NCI-H2227 (cell line): ENCODE measurements at regions not wholly inside any gene's neighbourhood (a gene's known extent, or its start where the extent isn't known, plus 50 kb on each side); places are given as distances from the start of the nearest gene placed in this dataset.

Experiments
- DNase-seq: peaks from one replicate; lab custom pipeline; 2025; ENCODE audit not compliant: unreplicated experiment; lab: John Stamatoyannopoulos, UW

DNA sequence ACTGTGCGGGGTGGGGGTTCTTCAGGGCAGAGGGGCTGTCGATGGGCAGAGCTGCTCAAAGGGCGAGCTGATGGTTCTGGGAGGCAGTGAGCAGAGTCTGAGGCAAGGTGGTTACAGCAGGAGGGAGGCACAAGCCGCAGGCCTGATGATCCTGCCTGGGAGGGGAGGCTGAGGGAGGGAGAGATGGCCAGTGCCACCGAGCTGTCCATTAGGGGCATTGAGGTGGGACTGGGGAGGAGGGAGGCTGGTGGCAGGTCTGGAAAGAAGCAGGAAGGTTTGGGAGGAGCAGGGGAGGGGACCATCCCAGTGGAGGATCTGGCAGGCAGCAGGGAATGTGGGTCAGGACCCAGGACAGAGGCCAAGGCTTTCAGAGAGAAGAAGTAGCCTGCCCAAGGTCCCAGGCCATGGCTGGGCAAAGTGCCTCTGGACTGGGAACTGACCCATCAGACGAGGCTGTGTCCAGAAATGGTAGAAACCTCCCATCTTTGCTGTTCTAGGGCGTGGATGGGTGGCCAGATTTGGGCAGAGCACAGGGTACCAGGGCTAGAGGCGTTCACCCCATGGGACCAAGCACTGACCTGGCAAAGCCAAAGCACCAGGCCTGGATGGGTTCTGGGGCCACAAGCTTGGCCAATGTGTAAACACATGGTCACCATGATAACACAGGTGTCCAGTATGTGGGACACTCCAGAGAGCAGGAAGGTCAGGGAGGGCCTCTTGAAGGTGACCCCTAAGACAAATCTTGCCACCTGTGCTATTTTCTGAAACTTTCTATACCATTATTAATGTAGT, 55.5 kb downstream of the INHBB start:
- DNase-seq = no peak

DNA sequence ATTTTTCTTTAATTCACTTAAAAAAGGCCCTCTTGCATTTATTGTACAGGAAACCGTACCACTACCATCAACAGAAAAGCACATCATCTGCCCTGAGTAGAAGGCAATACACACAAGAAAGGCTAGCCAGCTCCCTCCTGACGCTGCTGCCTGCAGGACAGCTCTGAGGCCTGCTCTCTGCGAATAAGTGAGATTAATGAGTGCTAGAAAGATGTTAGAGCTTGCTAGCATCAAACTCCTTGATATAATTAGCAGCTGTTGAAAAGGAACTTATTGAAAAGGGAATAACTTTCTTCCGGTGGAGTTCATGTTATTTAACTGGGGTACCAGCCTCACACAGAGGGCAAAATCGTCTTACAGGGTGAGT, 56.1 kb downstream of the INHBB start:
- no peak for DNase-seq

DNA sequence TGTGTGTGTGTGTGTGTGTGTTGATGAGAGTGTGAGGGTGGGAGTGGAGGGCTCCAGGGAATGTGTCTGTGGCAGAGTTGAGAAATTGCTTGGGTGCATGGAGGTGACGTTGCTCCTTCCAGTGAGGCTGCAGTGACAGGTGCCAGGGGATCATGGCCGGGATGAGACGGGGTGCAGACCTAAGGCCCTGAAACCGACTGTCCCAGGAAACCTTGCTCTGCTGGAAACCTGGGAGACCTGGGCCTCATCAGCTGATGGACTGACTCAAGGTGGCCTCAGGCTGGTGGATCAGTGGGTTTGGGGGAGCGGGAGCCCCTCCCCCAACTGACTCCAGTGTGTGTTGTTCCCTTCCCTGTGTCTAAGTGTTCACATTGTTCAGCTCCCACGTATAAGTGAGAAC, 56.6 kb downstream of the INHBB start:
- no peak for DNase-seq

DNA sequence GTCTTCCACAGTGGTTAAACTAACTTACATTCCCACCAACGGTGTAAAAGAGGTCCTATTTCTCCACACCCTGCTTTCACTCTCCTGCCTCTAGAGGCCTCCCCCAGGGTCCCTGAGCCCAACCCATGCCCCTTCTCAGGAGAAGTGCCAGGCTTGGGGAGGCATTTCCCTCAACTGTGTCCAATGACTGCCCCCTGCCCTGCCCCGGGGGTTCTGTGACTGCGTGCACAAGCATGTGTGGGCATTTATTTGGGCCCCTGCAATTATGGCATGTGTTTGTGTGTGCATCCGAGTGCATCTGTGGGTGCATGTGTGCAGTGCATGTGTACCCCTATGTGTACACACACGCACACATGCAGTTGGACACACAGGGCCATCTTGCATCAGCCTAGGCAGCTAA, 57.3 kb downstream of the INHBB start:
- no peak for DNase-seq

DNA sequence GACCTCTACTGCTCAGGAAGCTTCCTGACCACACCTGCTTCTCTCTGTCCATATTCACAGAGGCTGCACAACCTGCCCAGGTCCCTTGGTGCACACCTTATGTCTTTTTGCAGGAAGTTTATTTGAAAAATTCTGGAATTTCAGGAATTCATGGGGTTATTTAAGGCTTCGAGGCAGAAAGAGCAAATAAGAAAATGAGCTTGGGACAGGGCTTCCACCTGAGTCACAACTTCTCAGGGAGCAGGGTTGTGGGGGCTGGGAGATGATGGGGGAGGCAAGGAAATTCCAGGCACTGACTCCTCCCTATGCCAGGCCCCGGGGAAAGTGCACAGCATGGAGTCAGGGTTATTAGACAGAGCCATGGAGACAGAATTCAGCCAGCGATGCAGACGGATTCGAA, 57.7 kb downstream of the INHBB start:
- no peak for DNase-seq

DNA sequence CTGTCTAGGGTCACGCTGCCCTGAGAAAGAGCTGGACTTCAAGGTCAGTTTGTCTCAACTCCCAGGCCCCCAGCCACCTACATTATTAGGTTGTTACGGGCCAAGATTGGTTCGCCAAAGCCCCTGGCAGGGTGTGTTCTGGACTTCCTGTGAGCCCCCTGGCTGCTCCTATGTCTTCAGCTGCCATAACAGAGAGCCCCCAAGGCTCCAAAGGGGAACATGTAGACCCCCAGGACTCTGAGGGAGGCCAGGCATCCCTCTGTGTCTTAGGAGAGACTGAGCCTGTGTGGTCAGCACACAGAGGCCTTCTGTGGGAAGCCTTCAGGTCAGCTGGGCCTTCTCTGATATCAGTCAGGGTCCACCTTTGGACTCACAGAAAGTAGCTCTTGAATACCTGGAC, 58.3 kb downstream of the INHBB start:
- no peak for DNase-seq

DNA sequence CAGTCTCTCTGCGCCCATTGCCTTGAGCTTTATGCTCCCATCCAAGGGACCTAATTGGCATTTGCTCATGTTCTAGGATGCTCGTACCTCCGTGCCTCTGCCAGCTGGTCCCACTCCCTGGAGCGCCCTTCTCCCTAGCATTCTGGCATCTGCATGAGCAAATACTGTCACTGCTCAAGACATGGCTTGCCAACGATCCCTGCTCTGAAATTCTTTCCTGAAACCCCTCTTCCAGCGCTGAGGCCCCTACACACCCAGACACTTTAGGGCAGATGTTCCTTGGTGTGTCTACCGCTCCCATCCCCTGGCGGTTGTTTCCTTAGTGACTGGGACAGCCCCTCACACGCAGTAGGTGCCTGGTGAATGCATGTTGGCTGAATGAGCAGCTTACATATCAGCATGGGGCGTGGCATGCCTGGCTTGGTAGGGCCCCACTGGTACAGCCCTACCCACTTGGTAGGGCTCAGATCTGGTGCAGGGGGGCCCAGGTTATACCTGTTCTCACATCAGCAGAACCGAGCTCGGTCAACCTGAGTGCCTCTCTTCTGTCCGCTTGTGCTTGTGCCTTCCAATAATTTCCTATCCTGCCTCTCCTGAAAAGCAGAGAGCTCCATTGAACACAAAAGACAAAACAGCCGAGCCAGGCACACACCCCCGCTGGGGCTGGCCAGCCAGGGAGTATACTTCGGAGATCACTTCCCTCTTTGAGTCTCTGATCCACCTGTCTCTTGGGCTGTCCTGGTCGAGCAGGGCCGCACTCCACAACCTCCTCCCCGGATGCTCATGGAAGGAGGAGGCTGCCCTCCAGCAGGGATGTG, 59.2 kb downstream of the INHBB start:
- DNase-seq = no peak

DNA sequence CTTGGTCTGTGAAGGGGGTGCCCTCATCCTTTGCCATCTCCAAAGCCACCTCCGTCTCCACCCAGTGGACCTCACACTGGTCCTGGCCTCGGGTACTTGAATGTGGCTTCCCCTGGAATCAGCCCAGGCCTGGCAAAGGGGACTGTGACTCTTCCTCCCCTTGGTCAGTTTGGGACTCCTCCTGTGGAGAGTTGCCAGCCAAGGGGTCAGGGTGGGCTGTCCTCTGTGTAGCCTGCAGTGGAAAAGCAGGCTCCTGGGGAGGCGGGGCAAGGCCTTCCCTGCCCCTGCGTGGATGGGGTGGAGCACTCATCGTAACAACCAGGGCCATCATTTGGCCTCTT, 59.8 kb downstream of the INHBB start:
- DNase-seq = no peak

DNA sequence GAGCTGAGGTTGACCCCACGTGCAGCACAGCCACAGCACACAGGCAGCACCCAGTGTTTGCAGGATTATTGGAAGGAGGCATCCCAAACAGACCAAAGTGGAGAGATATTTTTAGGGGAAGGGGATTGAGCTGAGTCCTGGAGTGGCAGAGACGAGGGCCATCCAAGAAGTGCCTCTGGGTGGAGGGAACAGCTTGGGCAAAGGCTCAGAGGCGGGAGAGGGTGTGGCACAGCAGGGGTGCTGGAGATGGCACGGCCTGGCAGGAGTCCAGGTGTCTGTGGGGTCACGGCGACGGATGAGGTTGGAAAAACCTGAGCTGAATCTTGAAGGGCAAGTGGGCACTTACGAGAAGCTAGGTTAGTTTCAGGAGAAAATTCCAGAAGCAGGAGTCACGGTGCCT, 60.6 kb downstream of the INHBB start:
- no peak for DNase-seq

DNA sequence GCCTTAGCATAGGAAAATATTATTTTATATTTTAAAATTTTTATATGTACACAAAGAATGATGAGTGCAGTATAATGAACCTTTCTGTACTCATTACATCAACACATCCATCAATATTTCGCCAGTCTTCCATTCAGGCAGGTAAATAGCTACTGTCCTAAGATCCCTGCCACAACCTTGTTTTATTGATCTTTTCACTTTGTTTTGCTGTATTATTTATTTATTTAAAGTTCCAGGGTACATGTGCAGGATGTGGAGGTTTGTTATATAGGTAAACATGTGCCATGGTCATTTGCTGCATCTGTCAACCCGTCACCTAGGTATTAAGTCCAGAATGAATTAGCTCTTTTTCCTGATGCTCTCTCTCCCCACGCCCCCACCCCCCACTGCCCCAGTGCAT, 64.6 kb downstream of the INHBB start:
- DNase-seq = no peak

DNA sequence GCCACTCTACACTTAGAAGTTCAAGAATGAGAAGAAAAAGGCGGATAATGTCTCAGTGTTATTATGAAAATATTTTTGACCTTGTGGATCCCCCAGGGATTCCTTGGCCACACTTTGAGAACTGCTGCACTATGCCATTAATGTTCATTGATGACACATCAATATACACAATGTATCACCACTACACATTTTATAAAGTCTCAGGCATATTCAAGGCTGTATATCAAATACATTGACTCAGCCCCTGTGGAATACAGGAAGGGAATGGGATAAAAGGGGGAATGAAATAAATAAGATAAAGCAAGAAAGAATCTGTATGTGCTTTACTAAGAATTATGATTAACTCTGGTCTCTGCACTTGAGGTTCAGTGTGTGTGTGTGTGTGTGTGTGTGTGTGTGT, 69.1 kb downstream of the INHBB start:
- no peak for DNase-seq

DNA sequence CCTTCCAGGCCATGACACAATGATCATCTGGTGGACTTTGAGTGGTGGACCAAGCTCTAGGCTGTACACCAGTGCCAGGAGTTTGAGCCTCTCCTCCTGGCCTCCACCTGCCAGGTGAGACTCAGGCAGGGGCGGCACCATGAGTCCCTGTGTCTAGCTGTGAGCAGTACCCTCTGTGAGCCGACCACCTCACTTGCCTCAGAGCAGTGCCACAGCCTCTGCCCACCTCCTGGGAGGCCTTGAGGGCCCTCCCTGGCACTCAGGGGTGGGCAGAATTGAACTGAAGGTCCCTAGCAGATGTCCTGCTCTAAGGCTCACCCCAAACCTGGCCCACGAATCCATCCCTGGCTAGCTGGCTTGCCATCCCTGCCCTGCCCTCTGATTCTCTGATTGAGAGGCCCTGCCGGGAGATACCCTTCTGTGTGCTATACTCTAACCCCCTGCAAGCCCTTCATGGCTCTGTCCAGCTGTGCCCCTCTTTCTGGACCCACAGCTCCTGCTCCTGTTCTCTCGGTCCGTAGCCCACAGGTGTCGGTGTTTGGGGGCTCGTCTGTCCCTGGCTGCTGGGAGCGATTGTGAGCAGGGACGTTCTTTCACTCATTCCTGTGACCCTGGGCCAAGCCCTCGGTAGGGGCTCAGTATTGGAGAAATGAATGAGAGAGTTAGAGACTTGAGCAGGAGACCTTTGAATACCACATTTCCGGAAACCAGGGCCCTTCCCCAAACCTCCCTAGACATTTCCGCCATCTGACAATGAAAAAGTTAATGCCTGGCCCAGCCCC, 70.0 kb downstream of the INHBB start:
- DNase-seq = no peak

DNA sequence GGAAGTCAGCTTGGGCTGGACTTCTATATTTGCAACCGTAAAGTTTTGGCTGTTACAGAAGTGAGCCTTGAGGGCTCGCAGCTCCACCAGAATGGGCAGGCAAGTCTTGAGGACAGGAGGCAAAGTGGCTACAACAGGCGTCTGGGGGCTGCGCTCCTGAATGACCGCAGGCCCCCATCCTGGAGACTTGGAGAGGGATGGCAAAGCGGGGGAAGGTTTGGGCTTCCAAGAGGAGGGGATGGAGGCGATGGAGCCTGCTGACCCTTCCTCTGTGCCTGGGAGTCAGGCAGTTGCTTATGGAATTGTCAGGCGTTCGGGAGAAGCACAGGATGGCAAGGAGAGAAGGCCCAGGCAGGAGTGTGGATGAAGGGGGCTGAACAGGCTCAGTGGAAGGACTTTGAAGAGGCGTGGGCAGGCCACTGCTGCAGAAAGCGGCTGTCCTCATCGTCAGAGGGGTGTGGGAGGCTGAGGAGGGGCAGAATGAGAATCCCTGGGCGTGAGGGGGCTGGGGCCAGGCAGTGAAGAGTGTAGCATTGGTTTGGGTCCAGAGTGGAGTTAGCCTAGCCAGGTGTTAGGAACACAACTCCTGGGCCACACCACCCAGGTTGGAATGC, 72.3 kb downstream of the INHBB start:
- DNase-seq = no peak

DNA sequence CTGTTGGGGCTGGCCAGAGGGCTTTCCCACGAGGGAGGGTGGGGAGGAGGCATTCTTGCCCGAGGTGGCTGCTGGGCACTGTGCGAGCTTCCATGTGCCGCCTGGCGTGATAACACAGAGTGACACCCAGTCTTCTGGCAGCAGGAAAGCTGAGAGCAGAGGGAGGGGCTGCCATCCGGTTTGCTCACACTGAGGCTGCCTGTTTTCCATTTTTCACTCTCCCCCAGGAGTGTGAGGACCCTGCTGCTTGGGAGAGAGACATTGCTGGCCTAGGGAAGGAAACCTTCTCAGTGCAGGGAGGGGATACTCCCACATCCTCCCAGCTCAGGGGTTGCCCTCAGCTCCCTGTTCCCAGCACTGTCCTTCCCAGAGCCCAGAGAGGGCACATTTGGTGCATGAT, 73.1 kb downstream of the INHBB start:
- peak; percentile 24 for DNase-seq

DNA sequence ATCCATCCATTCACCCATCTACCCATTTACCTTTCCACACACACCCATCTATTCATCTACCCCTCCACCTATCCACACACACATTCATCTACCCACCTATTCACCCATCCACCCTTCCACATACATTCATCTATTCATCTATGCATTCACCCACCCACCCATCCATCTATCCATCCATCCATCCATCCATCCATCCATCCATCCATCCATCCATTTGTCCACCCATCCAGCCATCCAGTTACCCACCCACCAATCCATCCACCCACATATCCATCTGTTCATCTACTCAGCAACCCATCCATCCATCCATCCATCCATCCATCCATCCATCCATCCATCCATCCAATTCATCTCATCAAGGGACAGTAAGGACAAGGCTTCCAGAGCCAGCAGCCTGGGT, 74.0 kb downstream of the INHBB start:
- no peak for DNase-seq

DNA sequence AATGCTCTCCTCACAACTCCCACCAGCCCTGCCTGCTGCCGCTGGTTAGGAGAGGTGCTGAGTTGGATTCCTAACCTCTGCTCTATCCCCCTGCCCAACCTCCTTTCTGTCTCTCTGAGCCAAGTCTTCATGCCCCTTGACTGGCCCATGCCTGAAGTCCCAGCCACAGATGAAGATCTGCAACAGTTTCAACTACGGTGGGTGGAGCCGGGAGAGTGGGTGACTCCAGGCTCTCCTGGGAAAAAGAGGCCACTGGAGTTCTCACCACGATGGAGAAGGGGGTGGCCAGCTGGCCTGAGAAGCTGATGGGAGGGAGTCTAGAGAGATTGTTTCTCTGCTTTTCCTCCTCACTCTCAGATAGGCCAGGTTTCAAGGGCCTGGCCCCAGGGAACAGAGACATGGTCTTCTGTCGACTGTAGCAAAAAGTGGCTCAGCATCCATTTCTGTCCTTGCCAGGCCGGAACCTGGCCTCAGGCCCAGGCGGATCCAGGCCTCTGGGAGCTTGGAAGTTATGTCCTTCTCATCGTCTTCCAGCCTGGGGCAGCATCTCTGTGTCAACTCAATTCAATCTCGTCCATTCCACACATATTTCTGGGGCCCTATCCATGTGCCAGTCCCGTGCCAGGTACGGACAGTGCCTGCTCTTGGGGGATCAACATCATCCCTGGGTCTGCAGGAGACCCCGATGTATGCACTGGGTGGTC, 75.3 kb downstream of the INHBB start:
- DNase-seq = no peak

DNA sequence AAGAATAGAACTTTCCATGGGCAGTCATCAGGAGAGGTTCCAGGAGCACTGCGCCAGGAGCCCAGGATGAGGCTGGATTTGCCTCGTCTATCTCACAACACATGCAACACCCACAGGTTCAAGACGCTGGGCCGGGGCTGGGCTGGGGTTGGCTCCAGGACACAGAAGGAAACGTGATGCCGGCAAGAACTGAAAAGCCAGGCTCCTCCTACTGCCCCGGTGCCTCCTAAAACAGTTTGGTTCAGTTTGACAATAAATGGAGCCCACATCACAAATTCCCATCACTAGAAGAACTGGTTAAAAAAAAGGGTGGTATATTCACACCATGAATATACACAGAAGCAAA, 75.9 kb downstream of the INHBB start:
- DNase-seq = no peak

DNA sequence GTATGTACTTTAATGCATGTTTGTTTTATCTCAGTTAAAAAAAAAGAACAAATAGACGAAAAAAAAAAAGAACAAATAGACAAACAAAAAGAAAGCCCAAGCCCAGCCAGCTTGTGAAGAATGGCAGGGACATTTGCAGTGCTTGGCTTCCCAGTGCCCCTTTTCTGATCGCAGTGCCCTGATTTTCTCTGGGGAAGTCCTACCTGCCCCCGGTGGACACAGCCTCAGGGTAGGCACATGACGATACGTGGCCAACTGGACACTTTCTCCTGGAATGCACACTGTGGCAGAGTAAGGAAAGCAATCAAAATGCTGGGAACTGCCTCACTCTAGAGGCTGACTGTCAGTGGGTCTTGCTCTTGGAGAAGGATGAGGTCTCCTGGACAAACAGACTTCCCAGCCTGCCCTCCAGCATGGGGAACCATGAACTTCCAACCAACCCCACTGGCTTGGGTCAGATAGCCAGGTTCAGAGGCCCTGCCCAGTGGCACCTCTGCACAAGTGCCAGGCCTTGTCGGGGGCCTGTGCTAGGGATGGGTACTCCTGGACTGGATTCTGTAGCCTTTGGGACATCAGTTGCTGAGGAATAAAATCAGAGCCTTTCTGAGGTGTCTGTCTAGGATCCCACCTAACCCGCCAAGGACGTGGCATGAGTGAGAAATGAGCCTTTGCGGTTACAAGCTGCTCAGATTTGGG, 76.7 kb downstream of the INHBB start:
- DNase-seq = no peak

DNA sequence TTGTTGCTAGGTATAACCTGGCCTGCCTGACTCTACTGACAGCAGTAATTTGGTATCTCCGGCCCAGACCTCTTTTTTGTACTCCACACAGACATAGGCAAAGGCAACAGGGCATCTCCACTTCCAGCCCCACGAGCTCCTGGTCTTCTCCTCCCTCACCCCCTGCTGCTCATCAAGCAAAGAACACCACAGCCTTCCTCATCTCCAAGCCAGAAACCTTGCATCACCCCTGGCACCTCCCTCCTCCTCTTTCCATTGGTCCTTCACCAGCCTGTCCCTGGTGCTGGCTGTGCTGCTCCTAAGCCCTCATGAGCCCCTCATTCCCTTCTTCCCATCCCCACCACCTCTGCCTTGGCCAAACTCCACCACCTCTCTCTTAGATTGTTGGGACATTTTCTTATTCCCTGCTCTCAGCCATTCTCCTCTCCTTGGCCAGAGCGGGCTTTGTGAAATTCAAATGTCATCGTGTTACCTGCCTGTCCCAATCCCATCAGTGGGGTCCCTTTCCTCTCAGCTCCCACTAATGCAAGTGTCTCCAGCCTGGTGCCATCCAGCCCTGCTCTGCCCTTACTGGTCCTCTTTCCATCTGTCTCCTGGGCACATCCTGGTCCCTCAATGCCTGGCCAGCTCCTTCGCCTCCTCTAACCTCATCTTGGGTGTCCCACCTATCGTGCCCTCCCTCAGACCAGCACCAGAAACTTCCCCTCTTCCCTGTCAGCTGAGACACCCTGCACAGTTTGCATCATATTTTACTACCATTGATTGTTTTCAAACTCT, 77.4 kb downstream of the INHBB start:
- no peak for DNase-seq
